GM19372 (cell line): ENCODE measurements at regions not wholly inside any gene's neighbourhood (a gene's known extent, or its start where the extent isn't known, plus 50 kb on each side); places are given as distances from the start of the nearest gene placed in this dataset.

Experiments used
- ATAC-seq: cut with Tn5 transposase; IDR thresholded peaks from one replicate; pipeline ENCODE4 v1.9.1; 2021; ENCODE audit warnings: mild to moderate bottlenecking, low read depth, moderate library complexity; ENCODE audit not compliant: unreplicated experiment

- ATAC-seq = no peak
These were observed 150.9 kb downstream of the EFNB2 start for GRCh38 chr13:106384516-106384915.

GRCh38 chr13:106383791-106384190, 151.7 kb downstream of the EFNB2 start:
- ATAC-seq = no peak

- ATAC-seq = no peak
These were observed 152.9 kb downstream of the EFNB2 start for GRCh38 chr13:106382534-106382933.

- no peak for ATAC-seq
These were observed 154.4 kb downstream of the EFNB2 start for GRCh38 chr13:106381091-106381490.

- no peak for ATAC-seq
These were observed 157.4 kb downstream of the EFNB2 start for GRCh38 chr13:106377931-106378662.

- no peak for ATAC-seq
These were observed 158.1 kb downstream of the EFNB2 start for GRCh38 chr13:106377341-106377740.

- ATAC-seq = no peak
These were observed 158.9 kb downstream of the EFNB2 start for GRCh38 chr13:106376401-106377112.

- no peak for ATAC-seq
These were observed 160.4 kb downstream of the EFNB2 start for GRCh38 chr13:106375085-106375484.

GRCh38 chr13:106374631-106375030, 160.8 kb downstream of the EFNB2 start:
- no peak for ATAC-seq

- peak; percentile 63 for ATAC-seq
These were observed 161.4 kb downstream of the EFNB2 start for GRCh38 chr13:106373989-106374572.

- peak; percentile 53 for ATAC-seq
These were observed 162.0 kb downstream of the EFNB2 start for GRCh38 chr13:106373304-106373988.

GRCh38 chr13:106372199-106373155, 163.0 kb downstream of the EFNB2 start:
- peak; percentile 44 for ATAC-seq

GRCh38 chr13:106371024-106371423, 164.4 kb downstream of the EFNB2 start:
- ATAC-seq = no peak

- no peak for ATAC-seq
These were observed 165.6 kb downstream of the EFNB2 start for GRCh38 chr13:106369858-106370257.

- no peak for ATAC-seq
These were observed 166.4 kb downstream of the EFNB2 start for GRCh38 chr13:106369091-106369490.

- ATAC-seq = no peak
These were observed 168.0 kb downstream of the EFNB2 start for GRCh38 chr13:106367361-106367971.

GRCh38 chr13:106362707-106363106, 172.8 kb downstream of the EFNB2 start:
- no peak for ATAC-seq

- ATAC-seq = no peak
These were observed 173.8 kb downstream of the EFNB2 start for GRCh38 chr13:106361621-106362020.

GRCh38 chr13:106357198-106357597, 178.3 kb downstream of the EFNB2 start:
- no peak for ATAC-seq

GRCh38 chr13:106355866-106356265, 179.6 kb downstream of the EFNB2 start:
- ATAC-seq = no peak
